Right atrium auricular region (tissue), 2 donors: ENCODE measurements at regions not wholly inside any gene's neighbourhood (a gene's known extent, or its start where the extent isn't known, plus 50 kb on each side); places are given as distances from the start of the nearest gene placed in this dataset.

Source experiments
- DNase-seq: peaks from one replicate; pipeline ENCODE4 v3.0.0-alpha.2; 2019; ENCODE audit warnings: low spot score
- H3K27ac ChIP-seq, 2 donors: fragments of 200-600 bp; sonication (generic); 1 replicate in 1 of 2; 2 replicates in 1 of 2; pipeline ENCODE4 v1.5.1; 2016 to 2019
- H3K27me3 ChIP-seq, 2 donors: fragments of 200-600 bp; sonication (generic); one replicate each; pipeline versions ENCODE4 v1.5.1 to v1.6.0; 2017 to 2019
- H3K36me3 ChIP-seq: fragments of 200-600 bp; sonication (generic); one replicate; pipeline ENCODE4 v1.5.1; 2016
- H3K4me1 ChIP-seq, 2 donors: fragments of 200-600 bp; sonication (generic); one replicate each; pipeline versions ENCODE4 v1.5.1 to v1.6.0; 2017 to 2019
- H3K4me3 ChIP-seq, 2 donors: fragments of 200-600 bp; sonication (generic); 1 replicate in 1 of 2; 2 replicates in 1 of 2; pipeline ENCODE4 v1.5.1; 2017 to 2019; ENCODE audit warnings: mild to moderate bottlenecking in 1 of 2, moderate library complexity in 1 of 2
- H3K9me3 ChIP-seq, 2 donors: fragments of 200-600 bp; sonication (generic); one replicate each; pipeline ENCODE4 v1.5.1; 2019
- TF ChIP-seq, protein P1 (sequence below), 2 donors: fragments of 200-600 bp; sonication (generic); IDR thresholded peaks; one replicate each; pipeline ENCODE4 v1.5.1; 2019; ENCODE audit warnings: antibody characterized with exemption in 2 of 2

DNA sequence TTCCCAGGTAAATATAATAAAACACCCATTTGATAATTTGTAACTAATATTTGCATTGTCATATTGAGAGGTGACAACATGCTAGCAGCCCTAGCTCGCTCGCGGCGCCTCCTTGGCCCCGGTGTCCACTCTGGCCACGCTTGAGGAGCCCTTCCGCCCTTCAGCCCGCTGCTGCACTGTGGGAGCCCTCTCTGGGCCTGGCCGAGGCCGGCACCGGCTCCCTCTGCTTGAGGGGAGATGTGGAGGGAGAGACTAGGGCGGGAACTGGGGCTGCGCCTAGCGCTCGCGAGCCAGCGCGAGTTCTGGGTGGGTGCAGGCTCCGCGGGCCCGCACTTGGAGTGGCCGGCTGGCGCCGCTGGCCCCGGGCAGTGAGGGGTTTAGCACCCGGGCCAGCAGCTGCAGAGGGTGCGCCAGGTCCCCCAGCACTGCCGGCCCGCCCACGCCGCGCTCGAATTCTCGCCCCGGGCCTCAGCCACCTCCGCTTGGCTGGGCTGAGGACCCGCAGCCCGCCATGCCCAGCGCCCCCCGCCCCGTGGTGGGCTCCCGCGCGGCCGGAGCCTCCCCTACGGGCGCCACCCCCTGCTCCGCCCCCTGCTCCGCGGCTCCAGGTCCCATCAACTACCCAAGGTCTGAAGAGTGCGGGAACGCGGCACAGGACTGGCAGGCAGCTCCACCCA is 594.4 kb downstream of the SLITRK6 start:
- H3K27me3 ChIP-seq, result no peaks in the 10 kb centered on the region
- no peaks in the 10 kb centered on the region for H3K9me3 ChIP-seq
- no peak overlapping the region for H3K4me3 ChIP-seq
- H3K4me1 ChIP-seq, result no peaks in the 10 kb centered on the region
- DNase-seq, result no peak
- no peak overlapping the region for H3K27ac ChIP-seq
- H3K36me3 ChIP-seq, result no peaks in the 10 kb centered on the region
- TF ChIP-seq, protein P1, sequence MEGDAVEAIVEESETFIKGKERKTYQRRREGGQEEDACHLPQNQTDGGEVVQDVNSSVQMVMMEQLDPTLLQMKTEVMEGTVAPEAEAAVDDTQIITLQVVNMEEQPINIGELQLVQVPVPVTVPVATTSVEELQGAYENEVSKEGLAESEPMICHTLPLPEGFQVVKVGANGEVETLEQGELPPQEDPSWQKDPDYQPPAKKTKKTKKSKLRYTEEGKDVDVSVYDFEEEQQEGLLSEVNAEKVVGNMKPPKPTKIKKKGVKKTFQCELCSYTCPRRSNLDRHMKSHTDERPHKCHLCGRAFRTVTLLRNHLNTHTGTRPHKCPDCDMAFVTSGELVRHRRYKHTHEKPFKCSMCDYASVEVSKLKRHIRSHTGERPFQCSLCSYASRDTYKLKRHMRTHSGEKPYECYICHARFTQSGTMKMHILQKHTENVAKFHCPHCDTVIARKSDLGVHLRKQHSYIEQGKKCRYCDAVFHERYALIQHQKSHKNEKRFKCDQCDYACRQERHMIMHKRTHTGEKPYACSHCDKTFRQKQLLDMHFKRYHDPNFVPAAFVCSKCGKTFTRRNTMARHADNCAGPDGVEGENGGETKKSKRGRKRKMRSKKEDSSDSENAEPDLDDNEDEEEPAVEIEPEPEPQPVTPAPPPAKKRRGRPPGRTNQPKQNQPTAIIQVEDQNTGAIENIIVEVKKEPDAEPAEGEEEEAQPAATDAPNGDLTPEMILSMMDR (IDR thresholded peaks at IDR 0.05), result no peak

DNA sequence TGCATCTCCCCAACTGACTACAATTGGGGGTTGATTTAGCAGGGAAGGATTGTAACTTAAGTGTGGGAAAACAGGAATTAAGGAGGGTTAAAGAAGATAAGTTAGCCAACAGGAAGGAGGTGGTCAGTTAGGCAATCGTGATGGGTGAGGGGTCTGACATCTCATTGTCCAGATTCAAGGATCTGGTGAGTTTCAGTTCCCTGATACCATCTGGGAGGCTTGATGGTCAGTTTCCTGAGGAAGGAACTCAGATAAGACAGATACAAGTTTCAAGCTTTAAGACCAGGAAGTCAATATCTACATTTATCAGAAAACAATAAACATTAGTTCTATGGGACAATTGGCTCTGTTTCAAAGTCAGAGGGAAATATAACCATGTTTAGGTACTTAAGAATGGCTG is 601.8 kb downstream of the SLITRK6 start:
- Histone ChIP-seq H3K27me3 (no peaks in the 10 kb centered on the region), H3K4me1 (no peaks in the 10 kb centered on the region), H3K4me3 (no peak overlapping the region), H3K9me3 (no peaks in the 10 kb centered on the region), H3K36me3 (no peaks in the 10 kb centered on the region), H3K27ac (no peak overlapping the region)
- no peak for DNase-seq
- TF ChIP-seq, protein P1 (IDR thresholded peaks at IDR 0.05), result no peak

DNA sequence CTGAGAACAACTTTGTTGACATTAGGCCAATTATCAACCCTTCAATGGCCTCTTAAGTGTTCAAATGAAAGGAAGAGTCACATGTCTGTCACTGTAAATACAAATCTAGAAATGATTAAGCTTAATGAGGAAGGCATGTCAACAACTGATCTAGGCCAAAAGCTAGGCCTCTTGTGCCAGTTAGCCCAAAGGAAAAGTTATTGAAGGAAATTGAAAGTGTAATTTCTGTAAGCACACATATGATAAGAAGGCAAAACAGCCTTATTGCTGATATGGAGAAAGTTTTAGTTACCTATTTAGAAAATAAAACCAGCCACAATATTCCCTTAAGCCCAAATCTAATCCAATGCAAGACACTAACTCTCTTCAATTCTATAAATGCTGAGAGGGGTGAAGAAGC is 604.7 kb downstream of the SLITRK6 start:
- TF ChIP-seq, protein P1 (IDR thresholded peaks at IDR 0.05), result no peak
- no peak overlapping the region for H3K27ac ChIP-seq
- no peak overlapping the region for H3K4me3 ChIP-seq
- no peaks in the 10 kb centered on the region for H3K36me3 ChIP-seq
- no peaks in the 10 kb centered on the region for H3K9me3 ChIP-seq
- H3K27me3 ChIP-seq, result no peaks in the 10 kb centered on the region
- no peaks in the 10 kb centered on the region for H3K4me1 ChIP-seq
- no peak for DNase-seq

DNA sequence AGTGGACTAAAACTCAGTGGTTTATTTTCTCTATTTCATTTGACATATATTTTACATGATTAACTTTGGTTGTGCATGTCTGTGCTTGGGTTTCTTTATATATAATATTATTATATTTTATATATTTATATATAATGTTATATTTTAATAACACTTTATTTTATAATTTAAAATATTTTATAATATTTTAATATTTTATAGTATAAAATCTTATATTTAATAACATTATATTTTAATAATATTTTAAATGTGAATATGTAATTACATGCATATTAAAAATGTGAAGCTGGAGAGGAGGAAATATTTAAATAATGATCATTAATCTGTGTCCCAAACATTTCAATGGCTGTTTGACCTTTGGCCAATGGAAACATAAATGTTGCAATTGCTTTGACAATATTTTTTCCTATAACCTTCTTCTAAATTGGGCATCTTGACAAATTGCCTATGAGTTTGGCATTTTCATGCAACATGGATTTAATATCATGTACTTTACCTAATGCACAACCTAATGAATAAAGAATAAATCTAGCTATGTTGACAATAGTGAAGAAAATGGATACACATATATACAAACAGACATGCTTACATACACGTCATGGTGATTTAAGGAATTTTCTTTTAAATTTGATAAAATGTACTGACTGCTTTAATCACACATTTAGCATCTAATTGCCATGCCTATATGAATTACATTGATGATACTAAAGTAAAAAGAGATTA is 607.1 kb downstream of the SLITRK6 start:
- H3K36me3 ChIP-seq, result no peaks in the 10 kb centered on the region
- H3K27ac ChIP-seq, result no peak overlapping the region
- H3K9me3 ChIP-seq, result no peaks in the 10 kb centered on the region
- no peaks in the 10 kb centered on the region for H3K4me1 ChIP-seq
- no peak overlapping the region for H3K4me3 ChIP-seq
- no peak for DNase-seq
- H3K27me3 ChIP-seq, result no peaks in the 10 kb centered on the region
- TF ChIP-seq, protein P1 (IDR thresholded peaks at IDR 0.05), result no peak

DNA sequence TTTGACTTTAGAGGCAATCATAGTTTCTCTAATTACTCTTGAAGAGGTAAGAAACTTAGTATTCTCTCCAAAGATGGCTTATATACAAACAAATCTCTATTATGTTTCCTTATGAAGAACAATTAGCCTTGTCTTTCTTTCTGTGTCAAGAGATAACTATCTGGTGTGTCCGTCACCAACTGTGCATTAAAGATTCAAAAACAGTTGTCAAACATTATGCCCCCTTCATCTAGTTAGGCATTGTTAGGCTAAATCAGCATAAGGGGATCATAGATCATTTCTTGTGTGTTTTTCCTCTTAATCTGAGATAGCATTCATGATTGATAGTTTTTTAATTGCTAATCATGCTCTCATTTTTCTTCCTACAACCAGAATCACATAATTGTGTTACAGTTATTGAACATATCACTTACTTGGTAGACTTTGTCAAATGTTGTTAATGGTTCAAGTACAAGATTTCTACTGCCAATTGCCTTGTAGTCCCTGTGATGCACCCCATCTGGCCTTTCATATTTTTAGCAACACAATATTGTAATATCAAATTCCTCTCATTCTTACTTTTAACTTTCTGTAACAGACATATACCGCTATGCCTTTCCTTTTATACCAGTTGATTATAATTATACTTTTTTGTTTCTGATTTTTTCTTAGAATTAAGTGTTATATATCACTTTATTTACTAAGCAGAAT is 612.7 kb downstream of the SLITRK6 start:
- no peak for DNase-seq
- no peaks in the 10 kb centered on the region for H3K9me3 ChIP-seq
- no peaks in the 10 kb centered on the region for H3K27me3 ChIP-seq
- TF ChIP-seq, protein P1 (IDR thresholded peaks at IDR 0.05), result no peak
- H3K4me3 ChIP-seq, result no peak overlapping the region
- H3K4me1 ChIP-seq, result no peaks in the 10 kb centered on the region
- H3K27ac ChIP-seq, result no peak overlapping the region
- H3K36me3 ChIP-seq, result no peaks in the 10 kb centered on the region
